ENCODE measurements at regions not wholly inside any gene's neighbourhood (a gene's known extent, or its start where the extent isn't known, plus 50 kb on each side); places are given as distances from the start of the nearest gene placed in this dataset.

DNA sequence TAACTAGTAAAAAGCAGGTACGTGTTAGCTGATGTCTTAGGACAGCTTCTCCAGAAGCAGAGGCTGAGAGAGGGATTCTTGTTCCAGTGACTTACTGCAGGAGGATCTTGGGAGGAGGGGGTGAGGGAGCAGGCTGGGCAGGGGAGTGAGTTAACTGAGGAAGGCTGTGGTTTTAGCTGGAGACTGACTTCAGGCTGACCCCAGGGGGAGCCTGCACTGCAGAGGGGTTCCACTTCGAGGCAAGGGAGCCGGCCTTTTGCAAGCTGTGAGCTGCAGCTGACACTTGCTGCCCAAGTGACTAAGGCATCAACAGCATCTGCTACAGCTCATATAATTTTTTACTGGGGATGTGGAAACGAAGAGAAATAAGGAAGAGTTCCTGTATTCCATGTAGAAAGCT is 50.4 kb upstream of the SOD1 start:
- no peak for ATAC-seq
- ChIA-PET POLR2A (interaction anchor here (0.8 kb wide), 1 partner anchor 430 kb away, joined by 3 read pairs; no protein-coding TSS in a partner anchor), CTCF (no interaction called here)
- DNase-seq, result no peak
- intact Hi-C loops (cut with micrococcal nuclease), result no loop called here
- Histone ChIP-seq H3K9me3 (ENCODE audit: control insufficient read depth in 2 of 3, low read length in 3 of 3) (no peaks in the 10 kb centered on the region), H3K4me1 (ENCODE audit: control insufficient read depth in 2 of 2, insufficient read depth in 2 of 2, low read length in 2 of 2) (no peaks in the 10 kb centered on the region), H3K4me3 (ENCODE audit: low read length) (no peak overlapping the region), H3K36me3 (ENCODE audit: control insufficient read depth in 2 of 3, insufficient read depth in 3 of 3, low read length in 3 of 3) (no peaks in the 10 kb centered on the region), H3K27ac (ENCODE audit: low read depth, low read length) (no peak overlapping the region), H3K27me3 (ENCODE audit: control insufficient read depth in 2 of 2, insufficient read depth in 2 of 2, low read length in 2 of 2) (no peaks in the 10 kb centered on the region)
- Mint-ChIP-seq H3K9me3 (peaks cover 0 to 13% (median 5%) of the 10 kb centered on the region in 11 donors), H3K36me3 (peaks cover 0 to 8% (median 3%) of the 10 kb centered on the region in 5 donors), H3K27ac (no peak overlapping the region), H3K4me3 (no peak overlapping the region), H3K27me3 (peaks cover 0 to 16% (median 0%) of the 10 kb centered on the region in 5 donors), H3K4me1 (peaks cover 0 to 8% (median 1%) of the 10 kb centered on the region in 7 donors)

DNA sequence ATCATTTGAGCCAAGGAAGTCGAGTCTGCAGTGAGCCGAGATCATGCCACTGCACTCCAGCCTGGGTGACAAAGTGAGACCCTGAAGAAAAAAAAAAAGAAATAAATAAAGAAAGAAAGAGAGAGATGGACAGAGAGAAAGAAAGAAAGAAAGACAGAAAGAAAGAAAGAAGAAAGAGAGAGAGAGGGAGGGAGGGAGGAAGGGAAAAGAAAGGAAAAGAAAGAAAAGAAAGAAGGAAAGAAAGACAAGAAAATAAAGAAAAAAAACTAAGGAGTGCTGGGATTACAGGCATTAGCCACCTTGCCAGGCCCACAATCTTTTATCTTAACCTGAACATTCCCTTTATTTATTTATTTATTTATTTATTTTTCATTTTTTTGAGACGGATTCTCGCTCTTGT is 51.7 kb upstream of the SOD1 start:
- ChIA-PET CTCF (interaction anchor here (1.0 kb wide), 1 partner anchor 26 kb away, joined by 4 read pairs; no protein-coding TSS in a partner anchor), POLR2A (interaction anchor here (0.6 kb wide), 1 partner anchor 31 kb away, joined by 3 read pairs; no protein-coding TSS in a partner anchor)
- Mint-ChIP-seq H3K27me3 (peaks cover 0 to 14% (median 0%) of the 10 kb centered on the region in 5 donors), H3K36me3 (peaks cover 0 to 8% (median 3%) of the 10 kb centered on the region in 5 donors), H3K27ac (no peak overlapping the region), H3K9me3 (peaks cover 0 to 13% (median 5%) of the 10 kb centered on the region in 11 donors), H3K4me3 (no peak overlapping the region), H3K4me1 (peaks cover 0 to 6% (median 0%) of the 10 kb centered on the region in 7 donors)
- no peak for ATAC-seq
- no peak overlapping the region for H3K27ac ChIP-seq (ENCODE audit: low read depth, low read length)
- no peaks in the 10 kb centered on the region for H3K9me3 ChIP-seq (ENCODE audit: control insufficient read depth in 2 of 3, low read length in 3 of 3)
- H3K36me3 ChIP-seq (ENCODE audit: control insufficient read depth in 2 of 3, insufficient read depth in 3 of 3, low read length in 3 of 3), result no peaks in the 10 kb centered on the region
- H3K27me3 ChIP-seq (ENCODE audit: control insufficient read depth in 2 of 2, insufficient read depth in 2 of 2, low read length in 2 of 2), result no peaks in the 10 kb centered on the region
- no peaks in the 10 kb centered on the region for H3K4me1 ChIP-seq (ENCODE audit: control insufficient read depth in 2 of 2, insufficient read depth in 2 of 2, low read length in 2 of 2)
- no peak overlapping the region for H3K4me3 ChIP-seq (ENCODE audit: low read length)
- DNase-seq, result no peak
- intact Hi-C loops (cut with micrococcal nuclease), result no loop called here

DNA sequence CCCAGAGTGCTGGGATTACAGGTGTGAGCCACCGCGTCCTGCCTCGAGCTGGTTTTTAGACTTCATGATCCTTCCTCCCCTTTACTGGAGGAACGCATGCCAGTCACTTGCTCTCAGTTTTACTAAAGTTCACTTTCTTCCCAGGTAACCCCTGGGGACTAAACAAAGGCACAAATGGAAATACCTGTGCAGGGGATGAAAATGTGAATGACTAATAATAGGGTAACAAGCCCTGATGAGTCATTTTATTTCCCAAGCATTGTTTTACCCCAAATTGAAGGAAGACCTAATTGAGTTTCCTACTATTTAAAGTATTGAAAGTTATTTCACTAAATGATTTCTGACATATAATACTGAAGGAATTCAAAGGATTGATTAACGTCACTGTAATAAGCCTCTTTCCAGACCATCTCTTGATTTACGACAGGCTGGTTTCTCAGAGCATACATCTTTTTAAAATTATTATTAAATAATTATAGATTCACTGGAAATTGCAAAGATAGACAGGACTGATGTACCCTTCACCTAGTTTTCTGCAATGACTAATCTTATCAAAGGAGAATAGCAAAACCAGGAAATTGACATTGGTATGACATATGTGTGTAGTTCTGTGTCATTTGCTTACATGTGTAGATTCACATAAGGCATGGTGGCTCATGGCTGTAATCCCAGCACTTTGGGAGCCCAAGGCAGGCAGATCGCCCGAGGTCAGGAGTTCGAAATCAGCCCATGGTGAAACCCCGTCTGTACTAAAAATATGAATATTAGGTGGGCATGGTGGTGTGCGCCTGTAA is 53.2 kb upstream of the SOD1 start:
- Mint-ChIP-seq H3K27me3 (peaks cover 0 to 7% (median 0%) of the 10 kb centered on the region in 5 donors), H3K27ac (no peak overlapping the region), H3K4me3 (no peak overlapping the region), H3K9me3 (peaks cover 0 to 7% (median 2%) of the 10 kb centered on the region in 11 donors), H3K36me3 (peaks cover 0 to 5% (median 0%) of the 10 kb centered on the region in 5 donors), H3K4me1 (peaks cover 0 to 6% (median 0%) of the 10 kb centered on the region in 7 donors)
- Histone ChIP-seq H3K27me3 (ENCODE audit: control insufficient read depth in 2 of 2, insufficient read depth in 2 of 2, low read length in 2 of 2) (no peaks in the 10 kb centered on the region), H3K9me3 (ENCODE audit: control insufficient read depth in 2 of 3, low read length in 3 of 3) (no peaks in the 10 kb centered on the region), H3K4me1 (ENCODE audit: control insufficient read depth in 2 of 2, insufficient read depth in 2 of 2, low read length in 2 of 2) (no peaks in the 10 kb centered on the region), H3K4me3 (ENCODE audit: low read length) (no peak overlapping the region), H3K27ac (ENCODE audit: low read depth, low read length) (no peak overlapping the region), H3K36me3 (ENCODE audit: control insufficient read depth in 2 of 3, insufficient read depth in 3 of 3, low read length in 3 of 3) (no peaks in the 10 kb centered on the region)
- no peak for DNase-seq
- intact Hi-C loops (cut with micrococcal nuclease), result no loop called here
- ChIA-PET POLR2A (no interaction called here), CTCF (interaction anchor here (0.7 to 1.1 kb wide), 2 partner anchors 19 to 406 kb away, joined by 3 to 4 read pairs; no protein-coding TSS in a partner anchor)
- ATAC-seq, result no peak

DNA sequence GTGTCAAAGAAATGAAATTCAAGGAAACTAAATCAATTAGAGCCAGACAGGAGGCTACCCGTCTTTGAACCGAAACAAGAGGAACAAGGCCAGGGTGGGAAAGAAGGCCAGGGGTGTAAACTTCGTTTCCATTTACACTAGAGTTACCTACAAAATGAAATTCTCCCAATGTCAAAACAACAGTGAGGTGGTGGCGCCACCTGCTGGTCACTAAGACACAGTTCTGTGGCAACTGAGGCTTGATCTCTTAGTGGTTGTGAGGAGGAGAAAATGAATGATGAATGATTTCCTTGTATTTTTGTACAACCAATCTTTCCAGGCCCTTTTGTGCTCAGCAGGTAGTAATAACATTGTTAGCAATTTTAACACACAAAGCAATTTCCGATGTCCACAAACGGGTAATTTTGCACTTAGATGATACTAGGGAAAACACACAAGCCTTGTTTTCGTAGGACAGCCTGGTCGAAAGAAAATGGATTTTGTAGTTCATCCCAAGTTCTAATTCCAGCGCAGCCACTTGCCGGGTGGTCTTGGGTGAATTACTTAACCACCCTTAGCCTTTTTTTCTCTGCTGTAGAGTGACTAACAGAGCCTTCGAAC is 54.8 kb upstream of the SOD1 start:
- intact Hi-C loops (cut with micrococcal nuclease), result loop anchor here (1.0 to 2.0 kb wide), 6 partner anchors 24 to 506 kb away; partner anchors contain the start of gene SOD1 (in 1 of the 2)
- Histone ChIP-seq H3K27me3 (ENCODE audit: control insufficient read depth in 2 of 2, insufficient read depth in 2 of 2, low read length in 2 of 2) (no peaks in the 10 kb centered on the region), H3K36me3 (ENCODE audit: control insufficient read depth in 2 of 3, insufficient read depth in 3 of 3, low read length in 3 of 3) (no peaks in the 10 kb centered on the region), H3K27ac (ENCODE audit: low read depth, low read length) (no peak overlapping the region), H3K9me3 (ENCODE audit: control insufficient read depth in 2 of 3, low read length in 3 of 3) (no peaks in the 10 kb centered on the region), H3K4me1 (ENCODE audit: control insufficient read depth in 2 of 2, insufficient read depth in 2 of 2, low read length in 2 of 2) (no peaks in the 10 kb centered on the region), H3K4me3 (ENCODE audit: low read length) (no peak overlapping the region)
- POLR2A ChIA-PET, result no interaction called here
- H3K4me1 Mint-ChIP-seq, result peaks cover 0 to 6% (median 0%) of the 10 kb centered on the region in 7 donors
- H3K36me3 Mint-ChIP-seq, result no peaks in the 10 kb centered on the region
- no peak overlapping the region for H3K27ac Mint-ChIP-seq
- ATAC-seq (peak; percentile 83), DNase-seq (peak; percentile 32 to 71 (median 64))
- no peak overlapping the region for H3K4me3 Mint-ChIP-seq
- H3K27me3 Mint-ChIP-seq, result peaks cover 0 to 5% (median 0%) of the 10 kb centered on the region in 5 donors
- CTCF ChIA-PET, result interaction anchor here (0.6 to 2.0 kb wide), 11 partner anchors 18 to 506 kb away, joined by 3 to 5 read pairs (median 4); no protein-coding TSS in a partner anchor
- H3K9me3 Mint-ChIP-seq, result peaks cover 0 to 2% (median 0%) of the 10 kb centered on the region in 11 donors

DNA sequence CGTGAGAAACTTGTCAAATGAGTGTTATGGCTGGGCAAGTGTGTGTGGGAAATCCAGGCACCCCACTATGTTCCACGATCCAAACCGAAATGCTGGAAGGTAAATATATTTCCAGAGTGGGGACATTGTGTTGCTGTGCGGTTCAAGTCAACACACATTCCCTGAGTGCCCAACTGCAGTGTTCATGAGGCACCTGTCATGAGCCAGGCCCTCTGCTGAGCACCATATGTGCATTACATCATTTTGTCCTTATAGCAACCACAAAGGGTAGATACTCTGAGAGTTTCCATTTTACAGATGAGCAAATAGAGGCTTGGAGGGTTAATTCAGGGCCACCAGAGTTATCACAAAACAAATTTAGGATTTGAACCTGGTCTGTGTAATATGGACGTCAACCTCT is 59.9 kb upstream of the SOD1 start:
- Mint-ChIP-seq H3K9me3 (no peaks in the 10 kb centered on the region), H3K27ac (no peak overlapping the region), H3K4me3 (no peak overlapping the region), H3K4me1 (peaks cover 0 to 3% (median 0%) of the 10 kb centered on the region in 7 donors), H3K36me3 (no peaks in the 10 kb centered on the region), H3K27me3 (no peaks in the 10 kb centered on the region)
- ChIA-PET POLR2A (no interaction called here), CTCF (interaction anchor here (1.7 kb wide), 1 partner anchor 500 kb away, joined by 6 read pairs; no protein-coding TSS in a partner anchor)
- Histone ChIP-seq H3K9me3 (ENCODE audit: control insufficient read depth in 2 of 3, low read length in 3 of 3) (no peaks in the 10 kb centered on the region), H3K27ac (ENCODE audit: low read depth, low read length) (no peak overlapping the region), H3K4me3 (ENCODE audit: low read length) (no peak overlapping the region), H3K4me1 (ENCODE audit: control insufficient read depth in 2 of 2, insufficient read depth in 2 of 2, low read length in 2 of 2) (no peaks in the 10 kb centered on the region), H3K36me3 (ENCODE audit: control insufficient read depth in 2 of 3, insufficient read depth in 3 of 3, low read length in 3 of 3) (no peaks in the 10 kb centered on the region), H3K27me3 (ENCODE audit: control insufficient read depth in 2 of 2, insufficient read depth in 2 of 2, low read length in 2 of 2) (no peaks in the 10 kb centered on the region)
- no peak for ATAC-seq
- DNase-seq, result no peak
- intact Hi-C loops (cut with micrococcal nuclease), result no loop called here

DNA sequence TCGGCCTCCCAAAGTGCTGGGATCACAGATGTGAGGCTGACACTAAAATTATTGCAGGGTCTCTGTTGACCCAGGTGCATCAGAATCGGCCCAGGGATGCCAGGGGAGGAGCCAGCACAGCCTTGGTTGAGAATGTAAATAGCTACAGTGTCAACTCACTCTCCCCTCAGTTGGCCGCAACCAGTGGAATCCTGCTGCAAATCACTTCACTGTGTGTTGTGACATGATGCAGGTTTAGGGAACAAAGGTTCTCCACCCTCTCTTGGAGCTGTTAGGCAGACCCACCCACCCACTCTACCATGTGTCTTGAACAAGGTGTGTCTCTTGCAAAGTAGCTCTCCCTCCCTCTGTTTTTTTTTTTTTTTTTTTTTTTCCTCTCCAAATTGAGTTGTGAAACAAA is 60.5 kb upstream of the SOD1 start:
- Mint-ChIP-seq H3K36me3 (no peaks in the 10 kb centered on the region), H3K9me3 (no peaks in the 10 kb centered on the region), H3K4me3 (no peak overlapping the region), H3K4me1 (no peaks in the 10 kb centered on the region), H3K27ac (no peak overlapping the region), H3K27me3 (no peaks in the 10 kb centered on the region)
- H3K4me3 ChIP-seq (ENCODE audit: low read length), result no peak overlapping the region
- POLR2A ChIA-PET, result no interaction called here
- no peaks in the 10 kb centered on the region for H3K36me3 ChIP-seq (ENCODE audit: control insufficient read depth in 2 of 3, insufficient read depth in 3 of 3, low read length in 3 of 3)
- no peak for ATAC-seq
- no peaks in the 10 kb centered on the region for H3K9me3 ChIP-seq (ENCODE audit: control insufficient read depth in 2 of 3, low read length in 3 of 3)
- no peaks in the 10 kb centered on the region for H3K4me1 ChIP-seq (ENCODE audit: control insufficient read depth in 2 of 2, insufficient read depth in 2 of 2, low read length in 2 of 2)
- H3K27ac ChIP-seq (ENCODE audit: low read depth, low read length), result no peak overlapping the region
- H3K27me3 ChIP-seq (ENCODE audit: control insufficient read depth in 2 of 2, insufficient read depth in 2 of 2, low read length in 2 of 2), result no peaks in the 10 kb centered on the region
- no peak for DNase-seq
- intact Hi-C loops (cut with micrococcal nuclease), result no loop called here
- CTCF ChIA-PET, result interaction anchor here (1.7 kb wide), 1 partner anchor 500 kb away, joined by 6 read pairs; no protein-coding TSS in a partner anchor
